GM19372 (cell line): ENCODE measurements at regions not wholly inside any gene's neighbourhood (a gene's known extent, or its start where the extent isn't known, plus 50 kb on each side); places are given as distances from the start of the nearest gene placed in this dataset.

Experiments
- ATAC-seq: cut with Tn5 transposase; IDR thresholded peaks from one replicate; pipeline ENCODE4 v1.9.1; 2021; ENCODE audit warnings: mild to moderate bottlenecking, low read depth, moderate library complexity; ENCODE audit not compliant: unreplicated experiment

GRCh38 chr9:106305428-106306133, 557.4 kb upstream of the ZNF462 start:
- ATAC-seq, result no peak

GRCh38 chr9:106307670-106308069, 555.3 kb upstream of the ZNF462 start:
- no peak for ATAC-seq

DNA sequence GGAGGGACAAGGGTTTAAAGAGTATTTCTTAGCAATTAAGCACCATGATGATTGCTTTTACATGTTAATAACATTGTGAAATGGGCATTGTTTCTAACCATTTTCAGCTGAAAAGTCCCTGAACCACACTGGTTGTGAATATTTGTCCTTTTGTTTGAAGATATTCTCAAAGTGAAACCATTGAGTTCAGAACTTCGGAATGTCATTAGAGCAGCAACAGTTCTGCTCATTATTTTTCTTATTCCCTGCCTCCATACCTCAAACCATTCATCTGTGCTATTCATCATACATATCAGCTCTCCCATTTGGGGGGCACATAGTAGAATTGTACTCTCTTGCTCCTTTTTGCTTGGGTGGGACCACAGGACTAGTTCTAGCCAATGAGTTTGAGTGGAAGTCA, 553.0 kb upstream of the ZNF462 start:
- ATAC-seq, result no peak

DNA sequence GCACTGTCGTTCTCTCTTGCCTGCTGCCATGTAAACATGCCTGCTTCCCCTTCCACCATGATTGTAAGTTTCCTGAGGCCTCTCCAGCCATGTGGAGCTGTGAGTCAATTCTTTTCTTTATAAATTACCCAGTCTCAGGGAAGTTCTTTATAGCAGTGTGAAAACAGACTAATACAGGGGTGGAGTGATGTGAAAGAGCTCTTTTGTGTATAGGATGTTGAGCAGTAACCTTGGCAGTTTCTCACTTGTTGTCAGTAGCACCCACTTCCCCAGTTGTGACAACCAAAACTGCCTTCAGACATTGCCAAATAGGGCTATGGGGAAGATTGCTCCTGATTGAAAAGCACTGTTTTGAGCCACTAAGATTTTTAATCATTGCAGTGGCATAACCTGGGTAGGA, 552.2 kb upstream of the ZNF462 start:
- no peak for ATAC-seq

DNA sequence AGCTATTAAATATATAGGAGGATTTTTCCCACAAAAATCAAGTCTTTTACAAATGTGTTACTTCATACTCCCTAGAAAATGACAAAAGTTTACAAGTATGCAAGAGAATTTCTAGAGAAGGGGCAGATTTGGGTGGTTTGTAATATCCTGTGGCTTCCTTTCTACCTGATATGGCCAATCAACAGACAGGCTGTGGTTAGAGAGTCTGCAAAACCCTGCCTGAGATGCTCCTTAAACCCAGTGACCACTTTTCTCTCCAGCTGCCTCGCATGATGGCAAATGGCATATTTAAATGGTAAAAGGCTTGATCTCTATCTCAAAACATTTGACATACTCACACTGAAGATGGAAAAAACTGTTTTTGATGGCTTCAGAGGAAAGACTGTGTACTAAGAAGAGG, 550.1 kb upstream of the ZNF462 start:
- no peak for ATAC-seq

DNA sequence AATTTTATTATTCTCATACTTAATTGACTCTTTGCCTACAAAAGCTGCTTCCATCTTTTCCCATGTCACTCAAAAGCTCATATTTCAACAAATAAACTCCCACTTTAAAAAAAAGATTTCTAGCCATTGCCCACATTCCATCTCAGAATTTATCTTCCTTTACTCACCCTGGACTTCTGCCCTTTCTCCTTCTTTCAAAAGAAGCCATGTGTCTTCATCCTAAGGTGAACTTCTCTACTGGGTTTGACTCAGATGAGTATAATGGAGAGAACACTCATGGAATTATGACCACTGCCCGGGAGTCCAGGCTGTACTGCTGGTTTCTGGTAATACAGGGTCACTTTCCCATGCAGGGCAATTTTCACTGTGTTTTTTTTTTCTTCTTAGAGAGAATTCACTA, 548.5 kb upstream of the ZNF462 start:
- no peak for ATAC-seq

- ATAC-seq, result no peak
These were observed 541.4 kb upstream of the ZNF462 start for GRCh38 chr9:106321394-106322180.

- ATAC-seq, result no peak
These were observed 540.2 kb upstream of the ZNF462 start for GRCh38 chr9:106322706-106323245.

DNA sequence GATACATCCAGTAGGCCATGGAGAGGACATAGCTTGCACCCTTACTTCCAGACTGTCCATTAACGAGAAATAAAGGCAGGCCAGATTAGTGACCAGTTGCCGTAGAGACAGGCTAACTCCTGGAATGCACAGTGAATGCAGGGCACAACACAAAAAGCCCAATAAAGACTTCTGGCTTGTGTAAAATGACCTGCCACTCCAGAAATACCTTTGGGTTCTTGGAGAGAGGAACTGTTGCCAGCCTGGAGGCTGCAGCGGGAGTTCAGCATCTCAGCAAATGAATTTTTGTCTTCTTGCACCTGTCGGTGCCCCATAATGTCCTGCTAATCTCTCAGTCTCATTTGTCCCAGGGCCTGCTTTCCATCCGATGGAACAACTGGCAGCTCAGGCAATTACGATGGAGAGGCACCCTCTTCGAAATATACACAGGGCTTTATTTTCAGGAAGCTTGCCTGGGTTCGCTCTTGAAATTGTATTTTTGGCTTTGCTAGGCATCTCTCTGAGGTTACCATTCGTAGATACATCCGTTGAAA, 538.8 kb upstream of the ZNF462 start:
- ATAC-seq, result no peak

DNA sequence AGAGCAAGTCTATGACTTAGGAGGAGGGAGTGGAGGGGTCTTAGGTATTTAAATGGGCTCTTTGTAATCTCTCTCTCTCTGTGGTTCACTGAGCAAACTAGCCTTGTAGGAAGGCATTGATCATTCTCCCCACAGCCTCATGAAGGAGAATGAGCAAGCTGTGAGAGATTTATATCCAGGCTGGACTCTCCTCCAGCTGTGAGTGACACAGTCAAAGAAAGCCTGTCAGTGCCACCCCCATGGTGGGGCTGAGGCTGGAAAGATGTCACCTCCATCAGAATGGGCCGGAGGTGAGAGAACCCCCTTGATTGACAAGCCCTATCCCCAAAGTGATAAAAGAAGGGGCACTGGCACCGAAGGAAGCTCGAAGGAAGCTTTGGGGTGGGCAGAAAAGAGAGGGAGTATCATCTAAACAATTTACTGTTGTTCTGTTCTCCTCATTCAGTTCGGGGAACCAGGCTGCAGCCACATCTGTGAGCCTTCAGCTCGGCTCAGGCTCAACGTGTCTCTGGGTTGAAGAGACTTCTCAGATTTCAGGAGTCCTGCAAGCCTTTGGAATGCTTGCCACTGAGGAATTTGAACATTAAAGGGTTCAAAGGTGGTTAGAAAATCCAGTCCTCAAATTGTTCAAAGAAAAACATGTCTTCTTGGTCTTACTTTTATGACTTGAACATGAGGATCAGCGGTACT, 538.2 kb upstream of the ZNF462 start:
- no peak for ATAC-seq

- ATAC-seq, result no peak
These were observed 536.5 kb upstream of the ZNF462 start for GRCh38 chr9:106326493-106326892.

DNA sequence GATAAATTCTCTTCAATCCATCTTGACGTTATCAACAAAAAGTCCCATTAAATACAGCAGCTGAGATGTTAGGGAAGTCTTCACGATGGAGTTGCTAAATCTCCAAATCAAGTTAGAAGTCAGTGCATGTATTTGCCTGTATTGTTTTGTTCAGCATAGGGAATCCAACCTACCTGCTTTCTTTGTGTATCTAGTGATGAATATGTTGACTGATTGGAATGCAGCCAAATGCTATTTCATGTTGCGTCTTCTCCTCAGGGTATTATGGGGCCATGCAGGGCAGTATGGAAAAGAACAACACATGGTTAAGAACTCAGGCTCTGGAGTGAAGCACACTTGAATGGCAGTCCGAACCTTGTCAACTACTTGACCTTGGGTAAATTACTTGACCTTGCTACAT, 529.5 kb upstream of the ZNF462 start:
- no peak for ATAC-seq

GRCh38 chr9:106334081-106334480, 528.9 kb upstream of the ZNF462 start:
- no peak for ATAC-seq

GRCh38 chr9:106339882-106340281, 523.1 kb upstream of the ZNF462 start:
- no peak for ATAC-seq

GRCh38 chr9:106350777-106351176, 512.2 kb upstream of the ZNF462 start:
- no peak for ATAC-seq

DNA sequence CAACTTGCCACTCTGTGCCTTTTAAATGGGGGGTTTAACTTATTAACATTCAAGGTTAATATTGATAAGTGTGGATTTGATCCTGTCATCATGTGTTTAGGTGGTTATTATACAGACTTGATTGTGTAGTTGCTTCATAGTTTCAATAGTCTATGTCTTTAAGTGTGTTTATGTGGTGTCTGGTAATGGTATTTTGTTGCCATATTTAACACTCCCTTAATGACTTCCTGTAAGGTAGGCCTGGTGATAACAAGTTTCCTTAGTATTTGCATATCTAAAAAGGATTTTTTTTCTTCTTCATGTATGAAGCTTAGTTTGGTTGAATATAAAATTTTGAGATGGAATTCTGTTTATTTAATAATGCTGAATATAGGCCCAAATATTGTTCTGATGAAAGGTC, 506.0 kb upstream of the ZNF462 start:
- ATAC-seq, result no peak

DNA sequence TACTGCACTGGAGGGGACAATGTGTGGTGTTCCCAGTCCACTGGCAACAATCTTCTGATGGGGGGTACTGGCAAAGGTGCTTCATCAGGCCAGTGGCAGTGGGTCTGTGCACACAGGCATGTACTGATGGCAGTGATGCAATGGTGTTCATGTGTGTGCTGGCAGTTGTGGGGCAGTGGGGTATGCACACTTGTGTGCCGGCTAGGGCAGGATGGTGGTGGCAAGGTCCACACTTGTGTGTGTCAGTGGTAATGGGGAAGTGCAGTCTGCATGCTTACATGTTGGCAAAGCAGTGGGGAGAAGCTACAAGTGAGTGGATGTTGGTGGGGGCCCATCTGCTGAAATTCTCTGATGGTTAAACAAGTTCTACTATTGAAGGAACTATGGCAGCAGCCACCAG, 504.6 kb upstream of the ZNF462 start:
- ATAC-seq, result no peak

- ATAC-seq, result no peak
These were observed 486.3 kb upstream of the ZNF462 start for GRCh38 chr9:106376689-106377088.

DNA sequence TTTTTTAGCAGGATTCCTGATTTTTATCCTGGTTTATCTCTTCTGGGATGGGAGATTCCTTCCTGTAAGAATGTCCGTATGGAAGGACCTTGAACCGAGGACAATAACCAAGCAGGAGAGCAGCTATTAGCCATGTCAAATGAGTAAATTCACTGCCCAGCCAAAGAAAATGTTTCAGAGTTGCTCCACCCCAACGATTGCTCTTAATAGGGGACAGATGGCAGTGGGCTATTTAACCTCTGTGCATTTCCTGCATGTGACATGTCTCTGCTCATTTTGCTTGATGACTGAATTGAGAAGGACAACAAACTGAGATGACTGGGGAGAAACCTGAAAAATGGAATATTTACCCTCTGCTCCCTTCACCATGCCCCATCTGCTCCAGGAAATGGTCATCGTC, 479.9 kb upstream of the ZNF462 start:
- no peak for ATAC-seq

- no peak for ATAC-seq
These were observed 475.0 kb upstream of the ZNF462 start for GRCh38 chr9:106387965-106388364.

- no peak for ATAC-seq
These were observed 469.7 kb upstream of the ZNF462 start for GRCh38 chr9:106393226-106393625.
